ENCODE measurements at regions not wholly inside any gene's neighbourhood (a gene's known extent, or its start where the extent isn't known, plus 50 kb on each side); places are given as distances from the start of the nearest gene placed in this dataset.

DNA sequence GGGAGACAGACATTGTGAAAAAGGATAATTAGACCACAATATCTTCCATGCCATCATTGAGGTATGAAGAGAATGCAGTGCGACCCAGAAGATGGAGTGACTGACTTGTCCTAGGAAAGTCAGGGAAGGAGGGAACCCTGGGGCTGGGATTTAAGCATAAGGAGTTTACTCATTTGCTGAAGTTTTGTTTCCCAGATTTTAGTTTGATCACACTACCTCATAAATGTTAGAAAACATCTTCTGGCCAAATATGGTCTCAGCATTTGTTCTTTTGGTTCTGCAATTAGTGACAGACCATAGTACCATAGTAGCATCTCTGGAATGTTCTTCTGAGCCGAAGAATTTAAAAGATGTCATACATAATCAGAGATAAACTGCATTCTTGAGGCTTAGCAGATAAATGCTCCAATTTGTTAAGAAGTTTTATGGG lies 96.5 kb upstream of the PGRMC2 start:
- TF ChIP-seq, protein P1, sequence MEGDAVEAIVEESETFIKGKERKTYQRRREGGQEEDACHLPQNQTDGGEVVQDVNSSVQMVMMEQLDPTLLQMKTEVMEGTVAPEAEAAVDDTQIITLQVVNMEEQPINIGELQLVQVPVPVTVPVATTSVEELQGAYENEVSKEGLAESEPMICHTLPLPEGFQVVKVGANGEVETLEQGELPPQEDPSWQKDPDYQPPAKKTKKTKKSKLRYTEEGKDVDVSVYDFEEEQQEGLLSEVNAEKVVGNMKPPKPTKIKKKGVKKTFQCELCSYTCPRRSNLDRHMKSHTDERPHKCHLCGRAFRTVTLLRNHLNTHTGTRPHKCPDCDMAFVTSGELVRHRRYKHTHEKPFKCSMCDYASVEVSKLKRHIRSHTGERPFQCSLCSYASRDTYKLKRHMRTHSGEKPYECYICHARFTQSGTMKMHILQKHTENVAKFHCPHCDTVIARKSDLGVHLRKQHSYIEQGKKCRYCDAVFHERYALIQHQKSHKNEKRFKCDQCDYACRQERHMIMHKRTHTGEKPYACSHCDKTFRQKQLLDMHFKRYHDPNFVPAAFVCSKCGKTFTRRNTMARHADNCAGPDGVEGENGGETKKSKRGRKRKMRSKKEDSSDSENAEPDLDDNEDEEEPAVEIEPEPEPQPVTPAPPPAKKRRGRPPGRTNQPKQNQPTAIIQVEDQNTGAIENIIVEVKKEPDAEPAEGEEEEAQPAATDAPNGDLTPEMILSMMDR (conservative IDR thresholded peaks at IDR 0.05; ENCODE audit: low read depth, low read length), result no peak
- TF ChIP-seq MAFK (IDR thresholded peaks at IDR 0.05; ENCODE audit: low read depth, low read length), result no peak

Measured in IMR-90 (cell line).